ENCODE measurements at regions not wholly inside any gene's neighbourhood (a gene's known extent, or its start where the extent isn't known, plus 50 kb on each side); places are given as distances from the start of the nearest gene placed in this dataset.

DNA sequence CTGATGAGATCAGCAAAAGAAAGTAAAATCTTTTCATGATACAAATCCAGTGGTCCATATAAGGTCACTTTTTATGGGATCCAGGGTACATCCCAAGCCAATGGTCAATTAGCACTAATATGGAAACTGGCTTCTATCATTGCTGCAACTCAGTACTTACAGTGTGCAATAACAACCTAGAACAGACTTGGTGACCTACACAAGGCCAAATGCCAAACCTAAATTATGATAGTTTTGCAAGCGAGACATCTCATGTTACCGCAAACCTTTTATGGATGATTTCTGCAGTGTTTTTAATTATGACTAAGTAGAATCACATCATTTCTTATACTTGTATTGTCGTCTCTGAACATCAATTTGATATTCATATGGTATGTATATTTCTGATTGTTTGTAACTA lies 583.5 kb upstream of the SEMA3D start:
- H4K20me1 ChIP-seq (ENCODE audit: insufficient read depth, low read length, poor library complexity, severe bottlenecking), result no peaks in the 10 kb centered on the region
- no peak overlapping the region for H3K9ac ChIP-seq (ENCODE audit: low read depth, low read length, poor library complexity, severe bottlenecking)
- no peaks in the 10 kb centered on the region for H3K9me2 ChIP-seq (replicated peaks; ENCODE audit: low read depth, low read length)
- H2AFZ ChIP-seq (ENCODE audit: low read length), result no peak overlapping the region
- no peaks in the 10 kb centered on the region for H3K9me3 ChIP-seq (ENCODE audit: insufficient read depth, low read depth, low read length)
- H3K4me1 ChIP-seq (ENCODE audit: insufficient read depth, low read length, poor library complexity, severe bottlenecking), result no peaks in the 10 kb centered on the region
- no peak overlapping the region for H3K4me2 ChIP-seq (ENCODE audit: low read depth, low read length, poor library complexity, severe bottlenecking)
- H3F3A ChIP-seq (ENCODE audit: low read depth), result no peaks in the 10 kb centered on the region
- no peaks in the 10 kb centered on the region for H3K36me3 ChIP-seq (ENCODE audit: insufficient read depth, low read length)
- H3K27me3 ChIP-seq (ENCODE audit: insufficient read depth, low read length, poor library complexity, severe bottlenecking), result no peaks in the 10 kb centered on the region
- TF ChIP-seq, protein P1, sequence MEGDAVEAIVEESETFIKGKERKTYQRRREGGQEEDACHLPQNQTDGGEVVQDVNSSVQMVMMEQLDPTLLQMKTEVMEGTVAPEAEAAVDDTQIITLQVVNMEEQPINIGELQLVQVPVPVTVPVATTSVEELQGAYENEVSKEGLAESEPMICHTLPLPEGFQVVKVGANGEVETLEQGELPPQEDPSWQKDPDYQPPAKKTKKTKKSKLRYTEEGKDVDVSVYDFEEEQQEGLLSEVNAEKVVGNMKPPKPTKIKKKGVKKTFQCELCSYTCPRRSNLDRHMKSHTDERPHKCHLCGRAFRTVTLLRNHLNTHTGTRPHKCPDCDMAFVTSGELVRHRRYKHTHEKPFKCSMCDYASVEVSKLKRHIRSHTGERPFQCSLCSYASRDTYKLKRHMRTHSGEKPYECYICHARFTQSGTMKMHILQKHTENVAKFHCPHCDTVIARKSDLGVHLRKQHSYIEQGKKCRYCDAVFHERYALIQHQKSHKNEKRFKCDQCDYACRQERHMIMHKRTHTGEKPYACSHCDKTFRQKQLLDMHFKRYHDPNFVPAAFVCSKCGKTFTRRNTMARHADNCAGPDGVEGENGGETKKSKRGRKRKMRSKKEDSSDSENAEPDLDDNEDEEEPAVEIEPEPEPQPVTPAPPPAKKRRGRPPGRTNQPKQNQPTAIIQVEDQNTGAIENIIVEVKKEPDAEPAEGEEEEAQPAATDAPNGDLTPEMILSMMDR (conservative IDR thresholded peaks at IDR 0.05; ENCODE audit: low read length), result no peak
- TF ChIP-seq EZH2phosphoT487 (IDR thresholded peaks at IDR 0.05; ENCODE audit: borderline replicate concordance), result no peak
- no peak overlapping the region for H3K4me3 ChIP-seq (ENCODE audit: low read length, poor library complexity, severe bottlenecking)
- H3K79me2 ChIP-seq (ENCODE audit: insufficient read depth, low read length), result no peaks in the 10 kb centered on the region

DNA sequence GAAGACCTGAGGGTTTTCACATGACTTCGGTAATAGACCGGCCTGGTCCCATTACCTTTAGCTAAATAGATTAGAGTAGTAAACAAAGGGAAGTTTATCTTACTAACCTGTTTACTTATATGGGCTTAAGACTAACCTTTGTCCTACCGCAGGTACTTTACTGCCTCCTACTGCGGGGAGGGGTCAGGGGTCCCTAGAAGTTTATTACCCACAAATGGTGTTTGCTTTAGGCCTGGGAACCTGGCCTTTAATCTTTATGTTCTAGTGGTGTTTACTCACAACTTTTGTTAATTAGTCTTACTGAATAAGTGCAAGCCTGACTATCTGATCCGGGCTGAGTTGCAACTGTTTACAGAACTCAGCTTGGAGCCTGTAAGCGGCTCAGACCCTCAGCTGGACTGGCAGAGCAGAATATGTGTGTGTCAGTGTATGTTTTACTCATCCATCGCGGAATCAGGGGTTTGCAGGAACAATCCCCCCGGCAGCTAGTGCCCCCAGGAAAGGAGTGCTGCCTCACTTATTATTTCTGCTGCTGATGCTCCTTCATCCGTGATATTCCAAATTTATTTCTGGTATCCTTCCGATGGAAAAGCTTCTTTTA lies 578.9 kb upstream of the SEMA3D start:
- Histone ChIP-seq H3K36me3 (ENCODE audit: insufficient read depth, low read length) (no peaks in the 10 kb centered on the region), H3K4me2 (ENCODE audit: low read depth, low read length, poor library complexity, severe bottlenecking) (no peak overlapping the region), H3K4me1 (ENCODE audit: insufficient read depth, low read length, poor library complexity, severe bottlenecking) (no peaks in the 10 kb centered on the region), H3K4me3 (ENCODE audit: low read length, poor library complexity, severe bottlenecking) (no peak overlapping the region), H3K9me3 (ENCODE audit: insufficient read depth, low read depth, low read length) (no peaks in the 10 kb centered on the region), H3K27me3 (ENCODE audit: insufficient read depth, low read length, poor library complexity, severe bottlenecking) (no peaks in the 10 kb centered on the region), H3K9ac (ENCODE audit: low read depth, low read length, poor library complexity, severe bottlenecking) (no peak overlapping the region), H4K20me1 (ENCODE audit: insufficient read depth, low read length, poor library complexity, severe bottlenecking) (no peaks in the 10 kb centered on the region), H3K79me2 (ENCODE audit: insufficient read depth, low read length) (no peaks in the 10 kb centered on the region), H3F3A (ENCODE audit: low read depth) (no peaks in the 10 kb centered on the region), H3K9me2 (replicated peaks; ENCODE audit: low read depth, low read length) (no peaks in the 10 kb centered on the region), H2AFZ (ENCODE audit: low read length) (no peak overlapping the region)
- no peak for TF ChIP-seq EZH2phosphoT487 (IDR thresholded peaks at IDR 0.05; ENCODE audit: borderline replicate concordance)
- TF ChIP-seq, protein P1 (conservative IDR thresholded peaks at IDR 0.05; ENCODE audit: low read length), result no peak

DNA sequence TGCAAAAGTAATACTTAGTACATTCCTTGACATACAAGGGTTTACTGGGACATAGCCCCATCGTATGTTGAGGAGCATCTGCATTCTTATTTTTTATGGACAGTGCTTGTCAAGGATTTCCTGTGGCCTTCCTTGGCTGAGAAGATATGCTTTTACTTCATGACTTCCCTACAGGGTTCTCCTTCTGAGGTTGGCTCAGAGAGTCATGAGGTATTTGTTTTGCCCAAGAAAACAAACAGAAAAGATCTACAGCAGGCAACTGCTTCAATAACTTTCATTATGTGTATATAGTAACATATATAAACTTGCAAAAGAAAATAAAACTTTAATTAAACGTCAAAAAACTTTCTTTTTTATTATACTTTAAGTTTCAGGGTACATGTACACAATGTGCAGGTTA lies 577.2 kb upstream of the SEMA3D start:
- H3K9ac ChIP-seq (ENCODE audit: low read depth, low read length, poor library complexity, severe bottlenecking), result no peak overlapping the region
- H3K9me3 ChIP-seq (ENCODE audit: insufficient read depth, low read depth, low read length), result no peaks in the 10 kb centered on the region
- no peaks in the 10 kb centered on the region for H4K20me1 ChIP-seq (ENCODE audit: insufficient read depth, low read length, poor library complexity, severe bottlenecking)
- H2AFZ ChIP-seq (ENCODE audit: low read length), result no peak overlapping the region
- no peaks in the 10 kb centered on the region for H3K79me2 ChIP-seq (ENCODE audit: insufficient read depth, low read length)
- H3K36me3 ChIP-seq (ENCODE audit: insufficient read depth, low read length), result no peaks in the 10 kb centered on the region
- no peak for TF ChIP-seq EZH2phosphoT487 (IDR thresholded peaks at IDR 0.05; ENCODE audit: borderline replicate concordance)
- TF ChIP-seq, protein P1 (conservative IDR thresholded peaks at IDR 0.05; ENCODE audit: low read length), result no peak
- H3K4me2 ChIP-seq (ENCODE audit: low read depth, low read length, poor library complexity, severe bottlenecking), result no peak overlapping the region
- no peaks in the 10 kb centered on the region for H3F3A ChIP-seq (ENCODE audit: low read depth)
- no peaks in the 10 kb centered on the region for H3K9me2 ChIP-seq (replicated peaks; ENCODE audit: low read depth, low read length)
- H3K27me3 ChIP-seq (ENCODE audit: insufficient read depth, low read length, poor library complexity, severe bottlenecking), result no peaks in the 10 kb centered on the region
- no peaks in the 10 kb centered on the region for H3K4me1 ChIP-seq (ENCODE audit: insufficient read depth, low read length, poor library complexity, severe bottlenecking)
- H3K4me3 ChIP-seq (ENCODE audit: low read length, poor library complexity, severe bottlenecking), result no peak overlapping the region

Measured in Loucy (cell line).